ENCODE measurements at regions not wholly inside any gene's neighbourhood (a gene's known extent, or its start where the extent isn't known, plus 50 kb on each side); places are given as distances from the start of the nearest gene placed in this dataset.
A peak's percentile ranks its signal among the peaks of the same experiment; 100 is the strongest.

DNA sequence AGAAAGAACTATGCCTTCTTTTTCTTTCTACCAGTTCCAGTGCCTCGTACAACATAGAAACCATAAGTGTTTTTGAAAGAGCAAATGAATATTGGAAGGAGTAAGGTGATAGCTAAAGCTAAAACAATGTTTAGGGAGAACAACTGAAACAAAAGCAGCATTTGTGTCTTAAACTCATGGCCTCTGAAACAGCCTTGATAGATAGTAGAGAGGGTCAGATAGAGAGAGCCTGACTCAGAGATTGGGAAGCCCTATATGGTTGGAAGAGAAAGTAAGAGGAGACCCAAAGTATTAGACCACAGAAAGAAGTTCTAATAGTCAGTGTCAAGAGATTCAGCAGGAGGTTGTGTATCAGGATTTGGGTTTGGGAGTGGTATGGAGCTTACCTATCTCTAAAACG lies 79.6 kb upstream of the IFNG-AS1 start:
- no peak for DNase-seq (ENCODE audit: low read depth)
- Histone ChIP-seq H3K4me3 (ENCODE audit: low read depth, low read length) (no peak overlapping the region), H3K36me3 (ENCODE audit: control insufficient read depth, insufficient read depth, low read length) (no peaks in the 10 kb centered on the region), H3K27me3 (ENCODE audit: control insufficient read depth, insufficient read depth, low read length) (no peaks in the 10 kb centered on the region)
- TF ChIP-seq, protein P1, sequence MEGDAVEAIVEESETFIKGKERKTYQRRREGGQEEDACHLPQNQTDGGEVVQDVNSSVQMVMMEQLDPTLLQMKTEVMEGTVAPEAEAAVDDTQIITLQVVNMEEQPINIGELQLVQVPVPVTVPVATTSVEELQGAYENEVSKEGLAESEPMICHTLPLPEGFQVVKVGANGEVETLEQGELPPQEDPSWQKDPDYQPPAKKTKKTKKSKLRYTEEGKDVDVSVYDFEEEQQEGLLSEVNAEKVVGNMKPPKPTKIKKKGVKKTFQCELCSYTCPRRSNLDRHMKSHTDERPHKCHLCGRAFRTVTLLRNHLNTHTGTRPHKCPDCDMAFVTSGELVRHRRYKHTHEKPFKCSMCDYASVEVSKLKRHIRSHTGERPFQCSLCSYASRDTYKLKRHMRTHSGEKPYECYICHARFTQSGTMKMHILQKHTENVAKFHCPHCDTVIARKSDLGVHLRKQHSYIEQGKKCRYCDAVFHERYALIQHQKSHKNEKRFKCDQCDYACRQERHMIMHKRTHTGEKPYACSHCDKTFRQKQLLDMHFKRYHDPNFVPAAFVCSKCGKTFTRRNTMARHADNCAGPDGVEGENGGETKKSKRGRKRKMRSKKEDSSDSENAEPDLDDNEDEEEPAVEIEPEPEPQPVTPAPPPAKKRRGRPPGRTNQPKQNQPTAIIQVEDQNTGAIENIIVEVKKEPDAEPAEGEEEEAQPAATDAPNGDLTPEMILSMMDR (IDR thresholded peaks at IDR 0.05; ENCODE audit: insufficient read depth, low read depth, low read length) = no peak
- ChIA-PET CTCF (interaction anchor here (0.7 to 2.1 kb wide), 3 partner anchors 33 to 550 kb away, joined by 3 to 6 read pairs (median 4); no protein-coding TSS in a partner anchor), POLR2A (no interaction called here)

DNA sequence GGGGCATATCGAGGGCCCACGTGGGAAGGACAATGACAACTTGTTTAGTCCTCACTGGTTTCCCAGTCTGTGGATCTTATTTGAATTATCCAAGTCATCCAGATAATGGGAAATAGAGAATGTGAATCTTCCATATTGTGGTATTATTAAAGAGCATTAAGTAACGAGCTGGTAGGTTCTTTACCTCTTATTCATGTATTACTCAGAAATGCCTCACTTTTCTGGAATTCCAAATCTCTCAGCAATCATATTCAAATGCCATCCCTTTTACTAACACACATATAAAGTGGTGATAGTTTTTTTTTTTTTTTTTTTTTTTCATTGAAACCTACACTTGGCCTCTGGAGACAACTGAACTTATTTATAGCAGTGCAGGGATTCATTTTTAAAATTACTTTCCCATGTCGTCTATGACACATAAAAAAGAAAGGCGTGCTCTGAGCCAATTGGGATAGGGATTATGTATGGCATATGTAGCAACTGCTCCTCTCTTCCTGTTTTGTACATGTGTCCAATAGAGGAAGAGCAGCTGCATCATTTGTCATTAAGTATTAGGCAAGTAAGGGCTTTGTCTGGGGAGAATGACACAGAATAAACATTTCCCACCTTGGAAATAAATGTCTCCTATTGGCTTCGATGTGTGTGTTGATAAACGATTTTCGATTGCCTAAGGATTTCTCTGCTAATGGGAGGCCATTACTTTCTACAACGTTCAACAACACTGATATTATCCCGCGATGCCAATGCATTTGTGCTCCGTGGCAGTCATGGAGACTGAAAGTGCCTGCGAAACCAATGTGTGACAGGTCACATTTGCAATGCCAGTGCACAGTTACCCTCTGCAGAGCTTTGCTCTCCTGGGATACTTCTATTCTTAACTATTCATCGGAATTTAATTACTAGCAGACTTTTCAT lies 78.6 kb upstream of the IFNG-AS1 start:
- CTCF ChIA-PET = interaction anchor here (2.1 kb wide), 1 partner anchor 475 kb away, joined by 6 read pairs; no protein-coding TSS in a partner anchor
- no peak overlapping the region for H3K4me3 ChIP-seq (ENCODE audit: low read depth, low read length)
- no peaks in the 10 kb centered on the region for H3K27me3 ChIP-seq (ENCODE audit: control insufficient read depth, insufficient read depth, low read length)
- TF ChIP-seq, protein P1 (IDR thresholded peaks at IDR 0.05; ENCODE audit: insufficient read depth, low read depth, low read length) = no peak
- H3K36me3 ChIP-seq (ENCODE audit: control insufficient read depth, insufficient read depth, low read length) = no peaks in the 10 kb centered on the region
- peak; percentile 99 for DNase-seq (ENCODE audit: low read depth)
- POLR2A ChIA-PET = interaction anchor here (0.8 kb wide), 1 partner anchor 9 kb away, joined by 7 read pairs; no protein-coding TSS in a partner anchor

DNA sequence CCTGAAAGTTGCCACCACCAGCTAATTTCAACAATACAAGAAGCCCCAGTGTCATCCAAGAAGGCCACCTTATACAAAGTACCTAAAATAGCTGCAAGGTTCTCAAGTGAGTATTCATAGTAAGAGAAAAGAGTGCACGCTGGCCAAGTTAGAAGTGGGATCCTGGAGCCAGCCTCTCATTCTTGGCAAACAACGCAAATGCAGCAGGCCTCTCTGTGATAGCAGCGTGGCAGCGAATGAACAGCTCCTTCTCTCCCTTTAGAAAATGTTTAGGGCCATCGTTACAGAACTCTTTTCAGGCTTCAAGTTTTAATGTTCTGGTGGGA lies 78.0 kb upstream of the IFNG-AS1 start:
- Histone ChIP-seq H3K36me3 (ENCODE audit: control insufficient read depth, insufficient read depth, low read length) (no peaks in the 10 kb centered on the region), H3K27me3 (ENCODE audit: control insufficient read depth, insufficient read depth, low read length) (no peaks in the 10 kb centered on the region), H3K4me3 (ENCODE audit: low read depth, low read length) (no peak overlapping the region)
- ChIA-PET POLR2A (no interaction called here), CTCF (no interaction called here)
- DNase-seq (ENCODE audit: low read depth) = no peak
- TF ChIP-seq, protein P1 (IDR thresholded peaks at IDR 0.05; ENCODE audit: insufficient read depth, low read depth, low read length) = no peak

DNA sequence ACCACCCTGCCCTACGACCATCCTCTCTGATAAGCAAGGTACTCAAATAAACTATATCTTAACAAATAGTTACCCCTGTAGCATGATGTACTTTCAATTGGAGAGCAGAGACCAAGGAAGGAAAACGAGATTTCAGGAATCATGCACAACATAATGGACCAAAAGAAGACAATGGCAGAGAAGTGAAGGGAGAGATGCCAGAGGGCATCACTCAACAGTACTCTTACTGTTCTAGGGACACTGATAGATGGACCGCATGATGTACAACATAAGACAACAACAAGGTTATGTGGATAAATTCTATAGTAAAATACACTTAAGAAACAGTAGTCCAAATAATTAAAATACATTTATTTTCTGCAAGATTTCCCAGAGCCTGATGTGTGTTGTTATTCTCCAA lies 77.5 kb upstream of the IFNG-AS1 start:
- no peaks in the 10 kb centered on the region for H3K27me3 ChIP-seq (ENCODE audit: control insufficient read depth, insufficient read depth, low read length)
- no peaks in the 10 kb centered on the region for H3K36me3 ChIP-seq (ENCODE audit: control insufficient read depth, insufficient read depth, low read length)
- no peak for DNase-seq (ENCODE audit: low read depth)
- CTCF ChIA-PET = no interaction called here
- TF ChIP-seq, protein P1 (IDR thresholded peaks at IDR 0.05; ENCODE audit: insufficient read depth, low read depth, low read length) = no peak
- POLR2A ChIA-PET = no interaction called here
- no peak overlapping the region for H3K4me3 ChIP-seq (ENCODE audit: low read depth, low read length)

DNA sequence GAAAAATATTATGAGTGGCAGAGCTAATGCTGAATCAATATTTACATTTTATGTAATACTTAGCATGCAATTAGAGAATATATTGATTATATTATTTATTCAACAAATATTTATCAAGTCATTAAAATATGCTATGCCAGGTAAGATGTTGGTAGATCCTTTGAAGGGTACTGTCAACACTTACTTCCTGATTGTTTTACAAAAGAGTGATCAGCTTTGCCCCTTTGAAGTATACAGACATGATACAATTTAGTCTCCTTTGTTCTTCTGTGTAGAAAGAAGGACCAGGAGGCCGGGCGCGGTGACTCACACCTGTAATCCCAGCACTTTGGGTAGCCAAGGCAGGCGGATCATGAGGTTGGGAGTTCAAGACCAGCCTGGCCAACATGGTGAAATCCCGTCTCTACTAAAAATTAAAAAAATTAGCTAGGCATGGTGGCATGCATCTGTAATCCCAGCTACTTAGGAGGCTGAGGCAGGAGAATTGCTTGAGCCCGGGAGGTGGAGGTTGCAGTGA lies 73.9 kb upstream of the IFNG-AS1 start:
- Histone ChIP-seq H3K27me3 (ENCODE audit: control insufficient read depth, insufficient read depth, low read length) (no peaks in the 10 kb centered on the region), H3K36me3 (ENCODE audit: control insufficient read depth, insufficient read depth, low read length) (no peaks in the 10 kb centered on the region), H3K4me3 (ENCODE audit: low read depth, low read length) (no peak overlapping the region)
- ChIA-PET CTCF (no interaction called here), POLR2A (no interaction called here)
- TF ChIP-seq, protein P1 (IDR thresholded peaks at IDR 0.05; ENCODE audit: insufficient read depth, low read depth, low read length) = no peak
- DNase-seq (ENCODE audit: low read depth) = no peak

All from BJ (cell line).